DOHH2 (cell line): ENCODE measurements at regions not wholly inside any gene's neighbourhood (a gene's known extent, or its start where the extent isn't known, plus 50 kb on each side); places are given as distances from the start of the nearest gene placed in this dataset.

Experiments
- H3F3A ChIP-seq: fragments of 200-600 bp; sonication (generic), shearing (Covaris generic); 2 replicates; pipeline ENCODE4 v1.6.0; 2016; ENCODE audit warnings: antibody characterized with exemption, mild to moderate bottlenecking; ENCODE audit not compliant: control insufficient read depth, insufficient read depth
- H3K27ac ChIP-seq: fragments of 200-600 bp; sonication (generic); 2 replicates; pipeline ENCODE4 v1.5.1; 2014; ENCODE audit warnings: low read depth, mild to moderate bottlenecking, low read length, moderate library complexity
- H3K27me3 ChIP-seq: fragments of 200-600 bp; sonication (generic); 2 replicates; pipeline ENCODE4 v1.6.1; 2014; ENCODE audit warnings: mild to moderate bottlenecking, low read length, mixed read lengths; ENCODE audit not compliant: control insufficient read depth
- H3K36me3 ChIP-seq: fragments of 200-600 bp; sonication (generic); 2 replicates; pipeline ENCODE4 v1.6.1; 2014; ENCODE audit warnings: mild to moderate bottlenecking, low read length, moderate library complexity, mixed read lengths; ENCODE audit not compliant: control insufficient read depth
- H3K4me1 ChIP-seq: fragments of 200-600 bp; sonication (generic); 2 replicates; pipeline ENCODE4 v1.6.1; 2014; ENCODE audit warnings: mild to moderate bottlenecking, low read length, mixed read lengths; ENCODE audit not compliant: control insufficient read depth
- H3K4me2 ChIP-seq: fragments of 200-600 bp; sonication (generic); 2 replicates; pipeline ENCODE4 v1.6.0; 2014; ENCODE audit warnings: mild to moderate bottlenecking, low read length, moderate library complexity
- H3K4me3 ChIP-seq: fragments of 200-600 bp; sonication (generic); 2 replicates; pipeline ENCODE4 v1.5.1; 2014; ENCODE audit warnings: mild to moderate bottlenecking, low read length, mixed read lengths
- H3K79me2 ChIP-seq: fragments of 200-600 bp; sonication (generic); 2 replicates; pipeline ENCODE4 v1.6.1; 2014; ENCODE audit warnings: mild to moderate bottlenecking, low read length, mixed read lengths; ENCODE audit not compliant: control insufficient read depth
- H3K9me2 ChIP-seq: fragments of 200-600 bp; sonication (generic); replicated peaks from 2 replicates; pipeline ENCODE4 v1.6.1; 2014; ENCODE audit warnings: mild to moderate bottlenecking, low read length, mixed read lengths; ENCODE audit not compliant: control insufficient read depth
- H3K9me3 ChIP-seq: fragments of 200-600 bp; sonication (generic); 2 replicates; pipeline ENCODE4 v1.6.1; 2014; ENCODE audit warnings: antibody characterized with exemption, low read length, mixed read lengths; ENCODE audit not compliant: control insufficient read depth, insufficient read depth
- H4K20me1 ChIP-seq: fragments of 200-600 bp; sonication (generic); 2 replicates; pipeline ENCODE4 v1.6.0; 2014; ENCODE audit warnings: low read depth, mild to moderate bottlenecking, antibody characterized with exemption, low read length, moderate library complexity; ENCODE audit not compliant: control insufficient read depth, insufficient read depth
- EZH2phosphoT487 ChIP-seq: fragments of 200-600 bp; sonication (generic); IDR thresholded peaks from 2 replicates; pipeline ENCODE4 v1.6.1; 2017; ENCODE audit warnings: borderline replicate concordance, mild to moderate bottlenecking, antibody characterized with exemption, low read length, moderate library complexity, mixed read lengths
- TF ChIP-seq, protein P1 (sequence below): fragments of 200-600 bp; sonication (generic); IDR thresholded peaks from one replicate; pipeline ENCODE4 v1.5.1; 2014; ENCODE audit warnings: antibody characterized with exemption, mild to moderate bottlenecking, low read depth, low read length; ENCODE audit not compliant: poor library complexity, severe bottlenecking

DNA sequence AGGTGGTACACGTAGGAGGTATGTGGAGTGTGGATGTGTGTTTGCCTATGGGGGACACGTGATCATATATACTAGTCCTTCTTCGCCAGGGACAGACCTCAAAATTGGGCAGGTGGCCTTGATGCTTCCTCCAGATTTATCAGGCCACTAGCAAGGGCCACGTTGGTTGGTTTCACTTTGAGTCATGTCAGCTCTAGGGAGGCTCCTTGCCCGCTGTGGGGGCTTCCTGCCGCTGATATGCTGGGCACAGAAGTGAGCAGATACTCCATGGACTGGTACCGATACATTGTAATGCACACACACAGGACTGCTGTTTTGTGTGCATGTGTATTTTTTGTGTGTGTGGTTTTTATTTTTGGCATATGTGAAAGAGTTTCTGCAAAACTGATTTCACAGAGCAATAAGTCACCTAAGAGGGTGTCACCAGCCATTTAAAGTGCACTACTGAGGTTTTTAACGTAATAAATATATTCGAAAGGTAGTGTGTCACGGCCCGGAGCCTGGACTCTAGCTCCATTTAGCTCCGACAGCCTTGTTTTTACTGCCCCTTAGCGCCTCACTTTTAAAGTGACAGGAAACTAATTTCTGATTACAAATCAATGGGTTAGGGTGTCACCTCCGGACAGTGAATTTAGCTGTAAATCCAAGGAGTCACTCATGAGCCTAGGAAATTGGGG lies 605.5 kb upstream of the SALL1 start:
- no peaks in the 10 kb centered on the region for H4K20me1 ChIP-seq
- H3K4me2 ChIP-seq: no peak overlapping the region
- H3K27ac ChIP-seq: no peak overlapping the region
- H3K4me3 ChIP-seq: no peak overlapping the region
- H3K9me3 ChIP-seq: no peaks in the 10 kb centered on the region
- no peaks in the 10 kb centered on the region; the same call in 1 of the 2 replicates for H3K27me3 ChIP-seq
- H3K79me2 ChIP-seq: no peaks in the 10 kb centered on the region
- TF ChIP-seq, protein P1, sequence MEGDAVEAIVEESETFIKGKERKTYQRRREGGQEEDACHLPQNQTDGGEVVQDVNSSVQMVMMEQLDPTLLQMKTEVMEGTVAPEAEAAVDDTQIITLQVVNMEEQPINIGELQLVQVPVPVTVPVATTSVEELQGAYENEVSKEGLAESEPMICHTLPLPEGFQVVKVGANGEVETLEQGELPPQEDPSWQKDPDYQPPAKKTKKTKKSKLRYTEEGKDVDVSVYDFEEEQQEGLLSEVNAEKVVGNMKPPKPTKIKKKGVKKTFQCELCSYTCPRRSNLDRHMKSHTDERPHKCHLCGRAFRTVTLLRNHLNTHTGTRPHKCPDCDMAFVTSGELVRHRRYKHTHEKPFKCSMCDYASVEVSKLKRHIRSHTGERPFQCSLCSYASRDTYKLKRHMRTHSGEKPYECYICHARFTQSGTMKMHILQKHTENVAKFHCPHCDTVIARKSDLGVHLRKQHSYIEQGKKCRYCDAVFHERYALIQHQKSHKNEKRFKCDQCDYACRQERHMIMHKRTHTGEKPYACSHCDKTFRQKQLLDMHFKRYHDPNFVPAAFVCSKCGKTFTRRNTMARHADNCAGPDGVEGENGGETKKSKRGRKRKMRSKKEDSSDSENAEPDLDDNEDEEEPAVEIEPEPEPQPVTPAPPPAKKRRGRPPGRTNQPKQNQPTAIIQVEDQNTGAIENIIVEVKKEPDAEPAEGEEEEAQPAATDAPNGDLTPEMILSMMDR: no peak
- no peak for TF ChIP-seq EZH2phosphoT487
- no peaks in the 10 kb centered on the region for H3K36me3 ChIP-seq
- no peaks in the 10 kb centered on the region for H3K4me1 ChIP-seq
- H3F3A ChIP-seq: no peaks in the 10 kb centered on the region
- no peaks in the 10 kb centered on the region for H3K9me2 ChIP-seq

DNA sequence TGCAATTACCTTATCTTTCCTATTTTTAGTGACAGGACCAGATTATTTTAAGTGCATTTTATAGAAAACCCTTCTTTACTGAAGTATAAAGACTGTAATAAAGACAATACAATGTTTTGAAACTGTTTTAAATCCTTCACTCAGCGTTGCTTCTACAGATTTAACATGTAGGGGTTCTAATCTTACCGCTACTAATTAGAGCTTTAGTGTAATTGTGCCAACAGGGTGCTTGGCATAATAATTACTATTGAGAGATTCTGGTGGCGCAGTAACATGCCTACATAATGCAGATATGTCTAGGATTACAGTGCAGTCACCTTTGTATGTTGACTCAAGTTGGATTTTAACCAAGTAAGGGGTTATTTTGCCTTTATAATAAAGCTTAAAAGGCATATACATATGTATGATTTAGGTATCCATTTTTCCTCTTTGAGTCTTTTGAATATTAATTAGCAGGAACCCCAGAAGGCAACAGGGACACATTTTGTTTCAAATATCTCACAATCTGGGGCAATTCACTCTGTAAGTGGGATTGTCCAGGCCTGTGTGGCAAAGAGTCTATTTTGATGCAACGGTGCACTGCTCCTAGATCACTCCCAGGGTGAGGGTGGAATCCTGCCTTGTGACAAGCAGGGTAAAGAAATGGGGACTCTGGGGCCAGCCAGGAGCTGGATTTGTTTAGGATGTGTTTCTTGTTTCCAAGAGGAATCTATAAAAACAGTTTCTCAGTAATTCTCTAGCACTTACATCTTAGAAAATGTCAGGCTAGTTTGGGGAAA lies 604.7 kb upstream of the SALL1 start:
- Histone ChIP-seq H3K9me3 (no peaks in the 10 kb centered on the region), H4K20me1 (no peaks in the 10 kb centered on the region), H3K27me3 (no peaks in the 10 kb centered on the region), H3F3A (no peaks in the 10 kb centered on the region), H3K79me2 (no peaks in the 10 kb centered on the region), H3K4me1 (no peaks in the 10 kb centered on the region), H3K9me2 (no peaks in the 10 kb centered on the region), H3K4me2 (no peak overlapping the region), H3K27ac (no peak overlapping the region), H3K36me3 (no peaks in the 10 kb centered on the region), H3K4me3 (no peak overlapping the region)
- TF ChIP-seq, protein P1: no peak

DNA sequence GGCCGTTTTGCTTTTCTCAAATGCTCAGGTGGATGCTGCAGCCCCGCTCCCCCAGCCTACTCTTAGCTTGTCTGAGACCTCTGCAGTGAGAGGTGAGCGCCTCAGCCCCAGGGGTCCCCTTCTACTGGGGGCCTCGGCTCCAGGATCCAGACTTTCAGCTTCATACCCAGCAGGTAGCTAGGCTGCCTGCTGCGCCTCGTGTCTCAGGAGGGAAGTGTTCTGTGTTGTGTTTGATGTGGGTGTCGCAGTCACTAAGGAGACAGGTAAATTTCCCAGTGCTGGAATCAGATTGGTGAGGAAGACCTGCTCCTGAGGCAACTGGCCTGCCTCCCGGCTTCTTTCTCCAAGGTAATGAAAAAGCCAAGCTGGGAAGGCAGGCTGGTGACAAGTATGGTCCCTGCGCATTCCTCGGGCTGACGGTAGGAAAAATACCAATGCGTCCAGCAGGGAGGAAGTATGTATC lies 604.0 kb upstream of the SALL1 start:
- no peak overlapping the region for H3K4me2 ChIP-seq
- no peaks in the 10 kb centered on the region for H4K20me1 ChIP-seq
- H3K36me3 ChIP-seq: no peaks in the 10 kb centered on the region
- no peaks in the 10 kb centered on the region for H3K4me1 ChIP-seq
- H3K9me3 ChIP-seq: no peaks in the 10 kb centered on the region
- no peak overlapping the region for H3K27ac ChIP-seq
- no peaks in the 10 kb centered on the region for H3K9me2 ChIP-seq
- no peak overlapping the region for H3K4me3 ChIP-seq
- H3K79me2 ChIP-seq: no peaks in the 10 kb centered on the region
- no peaks in the 10 kb centered on the region for H3F3A ChIP-seq
- H3K27me3 ChIP-seq: no peaks in the 10 kb centered on the region
- no peak for TF ChIP-seq EZH2phosphoT487
- TF ChIP-seq, protein P1: no peak
